RPMI8226 (cell line): ENCODE measurements at regions not wholly inside any gene's neighbourhood (a gene's known extent, or its start where the extent isn't known, plus 50 kb on each side); places are given as distances from the start of the nearest gene placed in this dataset.

Experiments
- DNase-seq: peaks from one replicate; pipeline ENCODE4 v3.0.0-alpha.2; 2015

DNA sequence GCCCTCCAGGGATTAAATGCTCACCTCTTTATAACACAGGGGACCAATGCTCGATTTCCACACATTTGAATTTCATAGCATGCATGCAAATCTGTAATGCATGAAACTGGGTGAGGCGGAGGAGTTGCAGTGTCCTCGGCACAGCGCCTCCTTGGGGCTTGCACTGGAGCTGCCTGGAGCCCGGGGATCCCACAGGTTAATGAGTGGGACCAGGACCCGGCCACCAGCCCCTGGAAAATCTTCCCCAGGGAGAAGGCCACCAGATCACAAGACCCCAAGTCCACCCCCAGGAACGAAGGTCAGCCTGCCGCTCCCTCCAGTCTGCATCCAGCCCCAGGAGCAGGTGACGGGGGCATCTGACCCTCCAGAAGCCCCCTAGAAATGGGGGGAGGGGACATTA lies 119.1 kb downstream of the MN1 start:
- DNase-seq = no peak

DNA sequence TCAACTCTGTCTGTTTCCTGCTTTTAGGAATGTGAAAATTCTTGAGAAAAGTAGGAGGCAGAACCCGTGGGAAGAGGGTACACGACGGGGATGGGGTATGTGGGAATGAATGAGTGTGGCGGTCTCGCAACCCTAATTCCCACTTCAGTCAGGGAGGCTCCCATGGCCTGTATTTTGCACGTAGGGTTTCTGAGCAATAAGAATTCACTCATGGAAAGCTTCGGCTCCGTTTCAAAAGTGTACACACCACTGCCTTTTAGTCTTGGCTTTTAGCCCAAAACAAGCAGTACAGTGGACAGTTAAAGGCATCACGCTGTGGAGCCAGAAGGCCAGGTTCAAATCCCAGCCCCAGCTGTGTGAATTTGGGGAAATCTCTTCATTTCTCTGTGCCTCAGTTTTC lies 116.7 kb downstream of the MN1 start:
- no peak for DNase-seq

DNA sequence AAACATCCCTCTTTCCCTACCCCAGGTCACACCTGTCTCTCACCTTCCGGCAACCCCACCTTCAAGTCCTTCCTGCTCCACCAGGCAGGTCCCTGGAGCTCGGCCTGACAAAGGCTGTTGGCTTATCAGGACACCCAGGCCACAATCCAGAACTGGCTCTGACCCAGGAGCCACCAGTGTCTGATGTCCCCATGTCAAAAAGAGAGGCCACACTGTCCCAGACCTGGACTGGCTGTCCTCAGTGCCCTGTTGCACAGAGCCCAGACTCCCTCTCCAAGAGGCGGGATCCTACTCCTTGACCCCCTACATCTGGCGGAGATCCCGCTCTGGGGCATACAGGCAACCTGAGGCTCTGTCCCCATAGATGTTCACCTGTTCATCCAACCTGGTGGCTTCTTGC lies 116.0 kb downstream of the MN1 start:
- no peak for DNase-seq

- no peak for DNase-seq
Measured at GRCh38 chr22:27685970-27686369, 115.6 kb downstream of the MN1 start.

DNA sequence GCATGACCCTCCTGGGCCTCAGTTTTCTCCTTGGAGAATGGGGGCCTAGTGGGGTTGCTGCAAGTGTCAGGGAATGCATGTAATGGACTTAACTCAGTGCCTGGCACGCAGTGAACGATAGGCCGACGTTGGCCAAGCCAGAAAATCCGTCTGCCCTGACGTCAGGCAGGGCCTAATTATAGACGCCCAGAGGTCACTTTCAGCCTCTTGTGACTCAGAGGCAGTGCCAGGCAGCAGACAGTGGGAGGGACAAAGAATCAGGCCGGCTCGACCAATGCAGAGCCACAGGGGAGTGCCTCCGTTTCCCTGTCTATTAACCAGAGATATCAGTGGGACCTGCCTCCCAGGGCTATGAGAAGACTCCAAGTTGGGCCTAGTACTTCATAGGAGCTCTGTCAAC lies 115.0 kb downstream of the MN1 start:
- DNase-seq = peak; percentile 4

DNA sequence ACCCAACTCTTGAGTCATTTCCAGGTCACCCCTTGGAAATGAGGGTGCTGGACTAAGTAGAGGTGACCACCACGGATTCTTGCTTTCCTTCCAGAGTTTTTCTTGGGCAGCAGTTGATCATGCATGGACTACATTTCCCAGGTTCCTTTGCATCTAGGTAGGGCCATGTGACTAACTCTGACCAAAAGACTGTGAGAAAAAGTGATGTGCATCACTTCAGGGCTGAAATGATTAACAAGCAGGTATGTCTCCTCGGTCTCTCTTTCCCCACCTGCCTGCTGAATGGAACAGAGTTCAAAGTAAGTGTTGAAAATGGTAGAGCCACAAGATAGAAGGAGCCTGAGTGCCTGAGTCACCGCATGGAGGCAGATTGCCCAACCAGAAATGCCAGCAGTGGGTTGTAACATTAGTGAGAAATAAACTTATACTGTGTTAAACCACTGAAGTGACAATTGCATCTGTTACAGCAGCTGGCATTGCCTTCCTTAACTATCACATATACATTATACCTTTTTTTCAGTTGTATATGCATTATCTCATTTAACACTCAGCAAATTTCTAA lies 113.5 kb downstream of the MN1 start:
- DNase-seq = no peak

GRCh38 chr22:27689664-27690063 lies 111.9 kb downstream of the MN1 start:
- DNase-seq = no peak

- DNase-seq = no peak
Measured at GRCh38 chr22:27690599-27690998, 111.0 kb downstream of the MN1 start.

DNA sequence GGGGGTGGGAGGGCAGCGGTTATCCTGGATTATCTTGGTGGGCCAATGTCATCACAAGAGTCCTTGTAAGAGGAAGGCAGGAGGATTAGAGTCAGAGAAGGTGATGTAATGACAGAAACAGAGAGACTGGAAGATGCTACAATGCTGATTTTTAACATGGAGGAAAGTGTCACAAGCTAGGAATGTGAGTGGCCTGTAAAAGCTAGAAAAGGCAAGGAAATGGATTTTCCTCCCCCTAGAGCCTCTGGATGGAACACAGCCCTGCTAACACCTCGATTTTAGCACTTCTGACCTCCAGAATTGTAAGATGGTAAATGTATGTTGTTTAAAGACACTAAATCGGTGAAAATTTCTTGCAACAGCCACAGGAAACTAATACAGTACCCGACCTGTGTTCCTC lies 109.3 kb downstream of the MN1 start:
- DNase-seq = no peak

DNA sequence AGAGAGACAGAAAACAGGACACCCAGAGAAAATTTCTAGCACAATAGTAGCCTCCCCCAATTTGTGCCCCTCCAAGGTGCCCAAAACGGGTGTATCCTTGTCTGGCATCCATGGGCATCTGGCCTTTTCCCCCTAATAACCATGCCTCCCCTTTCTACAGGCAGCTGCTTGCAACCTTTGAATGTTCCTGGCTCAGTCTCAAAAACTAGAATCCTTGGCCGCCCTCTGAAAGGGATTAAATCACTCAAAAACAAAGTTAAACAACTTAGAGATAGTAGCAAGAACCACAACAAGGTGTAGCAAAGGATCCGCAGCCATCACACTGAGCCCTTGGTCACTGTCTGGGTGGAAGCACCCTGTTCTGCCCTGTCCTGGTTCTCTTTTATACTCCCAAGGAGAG lies 105.6 kb downstream of the MN1 start:
- no peak for DNase-seq

GRCh38 chr22:27697888-27698287 lies 103.7 kb downstream of the MN1 start:
- DNase-seq = no peak
